IPS-20b (cell line): ENCODE measurements at regions not wholly inside any gene's neighbourhood (a gene's known extent, or its start where the extent isn't known, plus 50 kb on each side); places are given as distances from the start of the nearest gene placed in this dataset.
"Not testable (repeated sequence)": the region's sequence is repeated elsewhere in the genome, so short reads cannot be mapped to it uniquely, and the experiment has no call there.

Experiments
- H3K27ac ChIP-seq: one replicate; pipeline ENCODE4 v1.5.1; 2013; ENCODE audit warnings: low read length
- H3K27me3 ChIP-seq: 2 replicates; pipeline ENCODE4 v1.6.1; 2013; ENCODE audit warnings: mild to moderate bottlenecking, low read length, inconsistent platforms; ENCODE audit not compliant: insufficient read depth
- H3K36me3 ChIP-seq: 2 replicates; pipeline ENCODE4 v1.6.1; 2013; ENCODE audit warnings: low read depth, mild to moderate bottlenecking, inconsistent platforms, low read length, moderate library complexity; ENCODE audit not compliant: insufficient read depth
- H3K4me1 ChIP-seq: 2 replicates; pipeline ENCODE4 v1.6.1; 2013; ENCODE audit warnings: mild to moderate bottlenecking, control low read depth, inconsistent platforms, low read length, moderate library complexity; ENCODE audit not compliant: insufficient read depth
- H3K4me3 ChIP-seq: 2 replicates; pipeline ENCODE4 v1.5.1; 2013; ENCODE audit warnings: mild to moderate bottlenecking, low read length, inconsistent platforms
- H3K9ac ChIP-seq: 2 replicates; pipeline ENCODE4 v1.6.1; 2013; ENCODE audit warnings: low read depth, mild to moderate bottlenecking, inconsistent platforms, low read length, moderate library complexity
- H3K9me3 ChIP-seq: 2 replicates; pipeline ENCODE4 v1.6.1; 2013; ENCODE audit warnings: mild to moderate bottlenecking, low read depth, low read length, inconsistent platforms; ENCODE audit not compliant: insufficient read depth

- no peak overlapping the region for H3K9ac ChIP-seq
- no peaks in the 10 kb centered on the region for H3K9me3 ChIP-seq
- H3K36me3 ChIP-seq: no peaks in the 10 kb centered on the region
- H3K27me3 ChIP-seq: no peaks in the 10 kb centered on the region
- no peak overlapping the region for H3K27ac ChIP-seq
- H3K4me1 ChIP-seq: no peaks in the 10 kb centered on the region
- no peak overlapping the region for H3K4me3 ChIP-seq
Measured at GRCh38 chr15:91356083-91356482, 256.0 kb downstream of the SV2B start.

GRCh38 chr15:91357011-91357410 lies 257.0 kb downstream of the SV2B start:
- Histone ChIP-seq H3K9me3 (no peaks in the 10 kb centered on the region), H3K4me3 (no peak overlapping the region), H3K27me3 (no peaks in the 10 kb centered on the region), H3K9ac (no peak overlapping the region), H3K4me1 (no peaks in the 10 kb centered on the region), H3K36me3 (no peaks in the 10 kb centered on the region), H3K27ac (no peak overlapping the region)

DNA sequence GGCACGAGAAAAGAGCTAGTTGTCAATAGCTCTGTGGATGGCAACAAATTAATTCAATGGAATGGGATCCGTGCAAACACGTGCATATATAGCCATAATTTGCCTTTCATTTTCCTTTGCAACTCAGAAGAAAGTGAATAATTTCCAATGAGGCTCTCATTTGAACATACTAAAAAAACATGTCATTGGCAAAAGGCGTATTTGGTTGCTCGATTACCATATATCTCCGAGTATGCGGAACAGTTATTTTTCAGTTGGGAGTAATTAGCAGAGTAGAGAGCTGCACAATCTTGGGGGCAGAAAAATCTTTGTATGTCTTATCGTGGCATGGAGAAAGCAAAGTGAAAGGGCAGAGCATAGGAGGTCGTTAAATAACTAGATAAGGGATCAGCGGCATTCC lies 257.4 kb downstream of the SV2B start:
- Histone ChIP-seq H3K36me3 (no peaks in the 10 kb centered on the region), H3K9ac (no peak overlapping the region), H3K27me3 (no peaks in the 10 kb centered on the region), H3K4me3 (no peak overlapping the region), H3K9me3 (no peaks in the 10 kb centered on the region), H3K27ac (no peak overlapping the region), H3K4me1 (no peaks in the 10 kb centered on the region)

DNA sequence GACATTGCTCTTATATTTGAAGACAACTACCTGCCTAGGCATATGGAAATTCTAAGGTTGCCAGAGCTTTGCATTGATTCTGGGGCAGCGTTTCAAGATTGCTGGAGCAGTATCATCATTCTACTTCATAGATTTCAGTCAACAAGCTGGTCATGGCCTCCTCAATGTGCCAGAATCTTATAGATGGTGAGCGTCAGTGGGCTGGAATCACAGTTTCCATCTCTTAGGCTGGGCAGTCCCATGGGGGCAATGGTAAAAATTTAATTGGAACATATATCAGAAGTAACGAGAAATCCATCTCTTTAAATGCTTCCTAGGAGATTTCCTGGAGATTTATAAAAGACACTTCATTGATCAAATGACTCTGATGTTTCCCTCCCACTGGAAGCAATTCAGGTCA lies 258.3 kb downstream of the SV2B start:
- no peak overlapping the region for H3K4me3 ChIP-seq
- H3K27ac ChIP-seq: no peak overlapping the region
- no peaks in the 10 kb centered on the region for H3K9me3 ChIP-seq
- no peaks in the 10 kb centered on the region for H3K36me3 ChIP-seq
- H3K9ac ChIP-seq: no peak overlapping the region
- H3K4me1 ChIP-seq: no peaks in the 10 kb centered on the region
- H3K27me3 ChIP-seq: no peaks in the 10 kb centered on the region

DNA sequence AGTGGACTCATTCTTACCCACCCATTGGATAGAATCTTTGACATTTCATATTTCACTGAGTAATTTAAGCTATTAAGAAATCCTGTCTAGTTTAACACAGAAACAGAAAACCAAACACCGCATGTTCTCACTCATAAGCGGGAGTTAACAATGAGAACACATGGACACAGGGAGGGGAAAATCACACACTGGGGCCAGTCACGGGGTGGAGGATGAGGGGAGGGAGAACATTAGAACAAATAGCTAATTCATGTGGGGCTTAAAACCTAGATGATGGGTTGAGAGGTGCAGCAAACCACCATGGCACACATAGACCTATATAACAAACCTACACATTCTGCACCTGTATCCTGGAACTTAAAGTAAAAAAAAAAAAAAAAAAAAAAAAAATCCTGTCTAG lies 261.6 kb downstream of the SV2B start:
- not testable (repeated sequence) for H3K9me3 ChIP-seq, H3K27ac ChIP-seq, H3K4me1 ChIP-seq, H3K27me3 ChIP-seq, H3K36me3 ChIP-seq, H3K9ac ChIP-seq, H3K4me3 ChIP-seq

- no peak overlapping the region for H3K9ac ChIP-seq
- H3K4me3 ChIP-seq: no peak overlapping the region
- no peaks in the 10 kb centered on the region for H3K27me3 ChIP-seq
- no peaks in the 10 kb centered on the region for H3K36me3 ChIP-seq
- H3K9me3 ChIP-seq: no peaks in the 10 kb centered on the region
- peaks cover 7% of the 10 kb centered on the region; the same call in 1 of the 2 replicates for H3K4me1 ChIP-seq
- H3K27ac ChIP-seq: no peak overlapping the region
Measured at GRCh38 chr15:91366111-91366510, 266.1 kb downstream of the SV2B start.

DNA sequence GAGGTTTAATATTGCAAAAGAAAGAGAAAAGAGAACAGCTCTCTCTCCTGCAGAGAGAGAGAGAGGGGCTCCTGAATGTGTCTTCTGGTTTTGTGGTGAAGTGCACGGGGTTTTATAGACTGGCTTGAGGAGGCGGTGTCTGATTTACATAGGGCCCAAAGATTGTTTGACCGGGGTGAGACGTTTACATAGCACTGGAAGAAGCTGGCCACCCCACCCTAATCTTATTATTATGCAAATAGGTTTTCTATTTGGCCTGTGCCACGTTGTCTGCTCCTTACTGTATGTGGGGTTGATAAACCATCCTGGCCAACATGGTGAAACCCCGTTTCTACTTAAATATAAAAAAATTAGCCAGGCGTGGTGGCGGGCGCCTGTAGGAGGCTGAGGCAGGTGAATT lies 268.6 kb downstream of the SV2B start:
- Histone ChIP-seq H3K27ac (no peak overlapping the region), H3K4me1 (peaks cover 7% of the 10 kb centered on the region; the same call in 1 of the 2 replicates), H3K9me3 (no peaks in the 10 kb centered on the region; the same call in 1 of the 2 replicates), H3K36me3 (no peaks in the 10 kb centered on the region), H3K4me3 (no peak overlapping the region), H3K9ac (no peak overlapping the region), H3K27me3 (no peaks in the 10 kb centered on the region)

DNA sequence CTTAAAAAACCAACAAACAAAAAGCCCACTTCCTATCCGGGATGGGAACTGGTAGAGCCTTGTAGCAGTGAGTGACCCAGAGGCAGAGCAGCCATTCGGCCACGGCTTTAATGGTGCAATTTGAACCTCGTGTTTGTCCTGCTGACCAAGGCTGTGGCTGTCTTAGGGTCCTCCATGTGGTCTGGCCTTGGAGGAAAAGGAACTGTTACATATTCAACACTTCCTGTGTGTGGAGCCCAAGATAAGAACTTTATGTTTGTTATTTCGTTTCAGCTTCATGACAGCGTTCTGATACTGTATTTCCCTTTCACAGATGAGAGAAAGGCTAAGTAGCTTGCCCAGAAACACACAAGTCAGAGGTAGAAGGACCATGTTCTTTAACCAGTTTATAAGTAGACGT lies 269.8 kb downstream of the SV2B start:
- Histone ChIP-seq H3K27ac (no peak overlapping the region), H3K36me3 (no peaks in the 10 kb centered on the region), H3K27me3 (no peaks in the 10 kb centered on the region), H3K4me3 (no peak overlapping the region), H3K9me3 (no peaks in the 10 kb centered on the region; the same call in 1 of the 2 replicates), H3K4me1 (peaks cover 7% of the 10 kb centered on the region; the same call in 1 of the 2 replicates), H3K9ac (no peak overlapping the region)

- H3K4me3 ChIP-seq, H3K9ac ChIP-seq, H3K27me3 ChIP-seq, H3K4me1 ChIP-seq, H3K27ac ChIP-seq, H3K36me3 ChIP-seq, H3K9me3 ChIP-seq: not testable (repeated sequence)
Measured at GRCh38 chr15:91371345-91371744, 271.3 kb downstream of the SV2B start.

- no peak overlapping the region for H3K4me3 ChIP-seq
- H3K27me3 ChIP-seq: no peaks in the 10 kb centered on the region
- H3K36me3 ChIP-seq: no peaks in the 10 kb centered on the region
- H3K27ac ChIP-seq: no peak overlapping the region
- H3K4me1 ChIP-seq: no peaks in the 10 kb centered on the region
- H3K9me3 ChIP-seq: no peaks in the 10 kb centered on the region; the same call in 1 of the 2 replicates
- no peak overlapping the region for H3K9ac ChIP-seq
Measured at GRCh38 chr15:91374336-91374735, 274.3 kb downstream of the SV2B start.

DNA sequence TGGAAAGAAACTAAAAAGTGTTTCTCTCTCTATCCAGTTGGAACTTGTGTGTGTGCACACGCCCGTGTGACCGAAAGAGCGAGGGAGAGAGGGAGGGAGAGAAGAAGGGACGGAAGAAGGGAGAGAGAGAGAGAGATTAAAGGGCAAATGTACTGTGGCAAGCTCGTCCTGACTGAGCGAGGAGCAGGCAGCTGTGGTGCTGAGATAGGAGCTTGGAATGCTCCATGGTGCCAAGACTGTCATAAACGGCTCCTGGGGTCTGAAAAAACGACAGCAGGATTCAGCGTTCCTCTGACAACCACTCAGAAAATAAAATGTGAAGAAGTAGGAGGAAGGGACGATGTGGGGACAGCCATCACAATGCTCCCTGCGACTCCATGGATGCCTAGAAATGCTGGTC lies 276.0 kb downstream of the SV2B start:
- Histone ChIP-seq H3K9ac (no peak overlapping the region), H3K4me1 (no peaks in the 10 kb centered on the region), H3K9me3 (peaks cover 3% of the 10 kb centered on the region; the same call in 1 of the 2 replicates), H3K4me3 (no peak overlapping the region), H3K27ac (no peak overlapping the region), H3K36me3 (no peaks in the 10 kb centered on the region), H3K27me3 (no peaks in the 10 kb centered on the region)

DNA sequence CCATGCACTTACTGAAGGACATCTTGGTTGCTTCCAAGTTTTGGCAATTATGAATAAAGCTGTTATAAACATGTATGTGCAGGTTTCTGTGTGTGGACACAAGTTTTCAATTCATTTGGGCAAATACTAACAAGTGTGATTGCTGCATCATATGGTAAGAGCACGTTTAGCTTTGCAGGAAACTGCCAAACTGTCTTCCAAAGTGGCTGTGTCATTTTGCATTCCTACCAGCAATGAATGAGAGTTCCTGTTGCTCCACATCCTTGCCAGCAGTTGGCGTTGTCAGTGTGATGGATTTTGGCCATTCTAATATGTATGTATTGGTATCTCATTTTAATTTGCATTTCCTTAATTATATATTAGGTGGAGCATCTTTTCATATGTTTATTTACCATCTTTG lies 280.1 kb downstream of the SV2B start:
- 0 out of 2 replicates have a peak, but pooled peaks cover 3% of the 10 kb centered on the region for H3K9me3 ChIP-seq
- H3K9ac ChIP-seq: no peak overlapping the region
- H3K27me3 ChIP-seq: no peaks in the 10 kb centered on the region
- H3K4me1 ChIP-seq: peaks cover 7% of the 10 kb centered on the region; the same call in 1 of the 2 replicates
- no peak overlapping the region for H3K27ac ChIP-seq
- H3K36me3 ChIP-seq: no peaks in the 10 kb centered on the region
- H3K4me3 ChIP-seq: no peak overlapping the region

DNA sequence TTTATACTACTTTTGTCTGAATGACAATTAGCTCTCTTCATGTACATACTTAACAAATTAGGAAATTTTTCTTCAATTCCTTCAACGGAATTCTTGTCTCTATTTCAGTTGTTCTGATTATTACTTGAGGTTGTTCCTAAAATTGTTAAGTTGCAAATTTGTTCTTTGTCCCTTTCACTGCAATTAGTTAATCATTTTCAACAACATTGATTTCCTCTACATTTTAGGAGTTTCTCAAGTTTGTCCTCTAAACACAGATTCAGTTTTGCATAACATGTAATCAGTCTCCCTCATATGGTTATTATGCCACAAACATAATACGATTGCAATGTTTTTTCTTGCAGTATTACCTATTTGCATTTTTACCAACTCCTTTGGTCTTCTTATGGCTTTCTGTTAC lies 283.5 kb downstream of the SV2B start:
- Histone ChIP-seq H3K9me3 (0 out of 2 replicates have a peak, but pooled peaks cover 3% of the 10 kb centered on the region), H3K27ac (no peak overlapping the region), H3K27me3 (no peaks in the 10 kb centered on the region), H3K4me3 (no peak overlapping the region), H3K9ac (no peak overlapping the region), H3K36me3 (no peaks in the 10 kb centered on the region), H3K4me1 (peaks cover 12% of the 10 kb centered on the region; the same call in 1 of the 2 replicates)
